Keratinocyte (primary cell): ENCODE measurements at regions not wholly inside any gene's neighbourhood (a gene's known extent, or its start where the extent isn't known, plus 50 kb on each side); places are given as distances from the start of the nearest gene placed in this dataset.

Experiments used
- EZH2 ChIP-seq: IDR thresholded peaks from one replicate; pipeline ENCODE4 v1.6.1; 2012; ENCODE audit warnings: inconsistent platforms, mild to moderate bottlenecking, low read length, moderate library complexity
- TF ChIP-seq, protein P1 (sequence below), 3 experiments: IDR thresholded peaks in 1 of 3; conservative IDR thresholded peaks in 1 of 3; optimal IDR thresholded peaks in 1 of 3; 2 replicates in 2 of 3; 3 replicates in 1 of 3; pipeline versions ENCODE3 to v1.5.1; 2011; ENCODE audit warnings: low read length in 3 of 3, mild to moderate bottlenecking in 3 of 3, moderate library complexity in 2 of 3, control low read depth in 1 of 3, inconsistent platforms in 1 of 3; ENCODE audit not compliant: insufficient read depth in 2 of 3; ENCODE audit errors: extremely low read depth in 1 of 3

DNA sequence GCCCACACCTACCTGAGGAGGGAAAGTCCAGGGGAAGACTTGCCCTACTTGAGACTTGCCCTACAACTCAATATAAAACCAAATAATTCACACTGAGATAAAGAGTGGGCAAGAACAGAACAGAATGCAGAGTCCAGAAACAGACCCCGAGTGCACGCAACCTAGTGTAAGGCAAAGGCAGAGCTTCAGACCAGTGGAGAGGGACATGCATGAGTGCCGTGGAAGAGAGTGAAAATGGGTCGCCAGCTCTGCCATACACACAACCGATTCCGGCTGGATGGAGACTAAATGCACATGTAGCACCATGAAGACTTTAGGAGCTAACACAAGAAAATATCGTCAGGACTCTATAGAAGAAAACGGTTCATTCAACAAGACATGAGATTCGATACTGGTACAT is 58.8 kb upstream of the CST7 start:
- TF ChIP-seq, protein P1, sequence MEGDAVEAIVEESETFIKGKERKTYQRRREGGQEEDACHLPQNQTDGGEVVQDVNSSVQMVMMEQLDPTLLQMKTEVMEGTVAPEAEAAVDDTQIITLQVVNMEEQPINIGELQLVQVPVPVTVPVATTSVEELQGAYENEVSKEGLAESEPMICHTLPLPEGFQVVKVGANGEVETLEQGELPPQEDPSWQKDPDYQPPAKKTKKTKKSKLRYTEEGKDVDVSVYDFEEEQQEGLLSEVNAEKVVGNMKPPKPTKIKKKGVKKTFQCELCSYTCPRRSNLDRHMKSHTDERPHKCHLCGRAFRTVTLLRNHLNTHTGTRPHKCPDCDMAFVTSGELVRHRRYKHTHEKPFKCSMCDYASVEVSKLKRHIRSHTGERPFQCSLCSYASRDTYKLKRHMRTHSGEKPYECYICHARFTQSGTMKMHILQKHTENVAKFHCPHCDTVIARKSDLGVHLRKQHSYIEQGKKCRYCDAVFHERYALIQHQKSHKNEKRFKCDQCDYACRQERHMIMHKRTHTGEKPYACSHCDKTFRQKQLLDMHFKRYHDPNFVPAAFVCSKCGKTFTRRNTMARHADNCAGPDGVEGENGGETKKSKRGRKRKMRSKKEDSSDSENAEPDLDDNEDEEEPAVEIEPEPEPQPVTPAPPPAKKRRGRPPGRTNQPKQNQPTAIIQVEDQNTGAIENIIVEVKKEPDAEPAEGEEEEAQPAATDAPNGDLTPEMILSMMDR (optimal IDR thresholded peaks at IDR 0.05 in 1 of 3, IDR thresholded peaks at IDR 0.05 in 1 of 3, conservative IDR thresholded peaks at IDR 0.05 in 1 of 3; ENCODE audit: extremely low read depth in 1 of 3, insufficient read depth in 2 of 3, low read length in 3 of 3): no peak
- TF ChIP-seq EZH2: no peak
